Skin of body (tissue), 1 donor: ENCODE measurements at regions not wholly inside any gene's neighbourhood (a gene's known extent, or its start where the extent isn't known, plus 50 kb on each side); places are given as distances from the start of the nearest gene placed in this dataset.

ENCODE experiments used
- DNase-seq: peaks from one replicate; lab custom pipeline; 2025; lab: John Stamatoyannopoulos, UW

GRCh38 chr3:6088433-6088832, 772.5 kb upstream of the GRM7 start:
- no peak for DNase-seq

- DNase-seq = no peak
Measured at GRCh38 chr3:6089780-6090179, 771.1 kb upstream of the GRM7 start.

- no peak for DNase-seq
Measured at GRCh38 chr3:6091262-6091661, 769.7 kb upstream of the GRM7 start.

- DNase-seq = no peak
Measured at GRCh38 chr3:6095006-6095405, 765.9 kb upstream of the GRM7 start.

GRCh38 chr3:6097021-6097420, 763.9 kb upstream of the GRM7 start:
- no peak for DNase-seq

- no peak for DNase-seq
Measured at GRCh38 chr3:6097556-6097955, 763.4 kb upstream of the GRM7 start.

- DNase-seq = no peak
Measured at GRCh38 chr3:6098516-6099157, 762.3 kb upstream of the GRM7 start.

GRCh38 chr3:6099458-6100075, 761.3 kb upstream of the GRM7 start:
- DNase-seq = peak; percentile 43

- no peak for DNase-seq
Measured at GRCh38 chr3:6105187-6105586, 755.7 kb upstream of the GRM7 start.

- no peak for DNase-seq
Measured at GRCh38 chr3:6108957-6109356, 752.0 kb upstream of the GRM7 start.

- DNase-seq = no peak
Measured at GRCh38 chr3:6110451-6110850, 750.5 kb upstream of the GRM7 start.

GRCh38 chr3:6112546-6112945, 748.4 kb upstream of the GRM7 start:
- peak; percentile 14 for DNase-seq

GRCh38 chr3:6113338-6113737, 747.6 kb upstream of the GRM7 start:
- no peak for DNase-seq

GRCh38 chr3:6119367-6119766, 741.5 kb upstream of the GRM7 start:
- no peak for DNase-seq

- DNase-seq = no peak
Measured at GRCh38 chr3:6120786-6121185, 740.1 kb upstream of the GRM7 start.

GRCh38 chr3:6124875-6125274, 736.0 kb upstream of the GRM7 start:
- DNase-seq = no peak

GRCh38 chr3:6125520-6125919, 735.4 kb upstream of the GRM7 start:
- DNase-seq = no peak

- no peak for DNase-seq
Measured at GRCh38 chr3:6132684-6133432, 728.1 kb upstream of the GRM7 start.

GRCh38 chr3:6142707-6143106, 718.2 kb upstream of the GRM7 start:
- DNase-seq = no peak

GRCh38 chr3:6147883-6148282, 713.0 kb upstream of the GRM7 start:
- DNase-seq = no peak

GRCh38 chr3:6155650-6156338, 705.1 kb upstream of the GRM7 start:
- no peak for DNase-seq

GRCh38 chr3:6165951-6166350, 695.0 kb upstream of the GRM7 start:
- DNase-seq = no peak
